Sigmoid colon (tissue), 6 donors: ENCODE measurements at regions not wholly inside any gene's neighbourhood (a gene's known extent, or its start where the extent isn't known, plus 50 kb on each side); places are given as distances from the start of the nearest gene placed in this dataset.

Source experiments
- DNase-seq: peaks from one replicate; pipeline ENCODE4 v3.0.0-alpha.2; 2019
- H3K27ac ChIP-seq, 4 donors: fragments of 200-600 bp; sonication (generic); one replicate each; pipeline ENCODE4 v1.5.1; 2016 to 2019; ENCODE audit warnings: mild to moderate bottlenecking in 1 of 4
- H3K27me3 ChIP-seq, 3 donors: fragments of 200-600 bp; sonication (generic); one replicate each; pipeline ENCODE4 v1.5.1; 2019; ENCODE audit warnings: mild to moderate bottlenecking in 1 of 3
- H3K36me3 ChIP-seq, 4 donors: fragments of 200-600 bp; sonication (generic); one replicate each; pipeline ENCODE4 v1.5.1; 2016 to 2019
- H3K4me1 ChIP-seq, 4 donors: fragments of 200-600 bp; sonication (generic); one replicate each; pipeline ENCODE4 v1.5.1; 2017 to 2019
- H3K4me3 ChIP-seq, 4 donors: fragments of 200-600 bp; sonication (generic); one replicate each; pipeline ENCODE4 v1.5.1; 2017 to 2019; ENCODE audit warnings: mild to moderate bottlenecking in 2 of 4, moderate library complexity in 1 of 4
- H3K9me3 ChIP-seq, 4 donors: fragments of 200-600 bp in 3 of 4; sonication (generic) in 3 of 4; one replicate each; pipeline versions ENCODE4 v1.5.1 to v1.6.1; 2013 to 2019
- EP300 ChIP-seq, 4 donors: sonication (generic); formaldehyde crosslinking; IDR thresholded peaks; one replicate each; pipeline ENCODE4 v1.6.1; 2017; ENCODE audit warnings: antibody characterized with exemption in 4 of 4
- POLR2A ChIP-seq, 2 donors: fragments of 450-650 bp; IDR thresholded peaks; one replicate each; pipeline ENCODE4 v1.6.1; 2016; ENCODE audit warnings: antibody characterized with exemption in 2 of 2, mild to moderate bottlenecking in 2 of 2, moderate library complexity in 2 of 2
- POLR2AphosphoS5 ChIP-seq, 4 donors: sonication (generic); formaldehyde crosslinking; IDR thresholded peaks; one replicate each; pipeline ENCODE4 v1.6.1; 2017; ENCODE audit warnings: antibody characterized with exemption in 4 of 4
- WGBS, 2 donors: extraction: QIAGEN DNeasy Blood & Tissue Kit; methylation state at CpG; one replicate each; pipeline ENCODE4 v1.1.7; 2013; 5-methylcytosine and 5-hydroxymethylcytosine counted together
- intact Hi-C: fragments of 100-400 bp; cut with DNase I; formaldehyde crosslinking; loops from one replicate; pipeline ENCODE4 v1.15.1; 2023
- TF ChIP-seq, protein P1 (sequence below), 4 experiments: fragments of 450-650 bp in 3 of 4; fragments of 200-600 bp in 1 of 4; IDR thresholded peaks; one replicate each; pipeline ENCODE4 v1.5.1; 2016 to 2019; ENCODE audit warnings: antibody characterized with exemption in 4 of 4, mild to moderate bottlenecking in 3 of 4, moderate library complexity in 2 of 4
- donor health status: healthy with polysubstance abuse.
- donor health status: healthy.

GRCh38 chr9:135326141-135326540 is 153.4 kb upstream of the PPP1R26 start:
- WGBS, 2 donors, result 81 to 85% methylated on average over 7 of the region's 7 CpGs
- no peak for DNase-seq
- intact Hi-C loops, result no loop called here
- TF ChIP-seq EP300 (IDR thresholded peaks at IDR 0.05) (no peak), POLR2A (IDR thresholded peaks at IDR 0.05) (no peak), POLR2AphosphoS5 (IDR thresholded peaks at IDR 0.05) (no peak)
- TF ChIP-seq, protein P1, sequence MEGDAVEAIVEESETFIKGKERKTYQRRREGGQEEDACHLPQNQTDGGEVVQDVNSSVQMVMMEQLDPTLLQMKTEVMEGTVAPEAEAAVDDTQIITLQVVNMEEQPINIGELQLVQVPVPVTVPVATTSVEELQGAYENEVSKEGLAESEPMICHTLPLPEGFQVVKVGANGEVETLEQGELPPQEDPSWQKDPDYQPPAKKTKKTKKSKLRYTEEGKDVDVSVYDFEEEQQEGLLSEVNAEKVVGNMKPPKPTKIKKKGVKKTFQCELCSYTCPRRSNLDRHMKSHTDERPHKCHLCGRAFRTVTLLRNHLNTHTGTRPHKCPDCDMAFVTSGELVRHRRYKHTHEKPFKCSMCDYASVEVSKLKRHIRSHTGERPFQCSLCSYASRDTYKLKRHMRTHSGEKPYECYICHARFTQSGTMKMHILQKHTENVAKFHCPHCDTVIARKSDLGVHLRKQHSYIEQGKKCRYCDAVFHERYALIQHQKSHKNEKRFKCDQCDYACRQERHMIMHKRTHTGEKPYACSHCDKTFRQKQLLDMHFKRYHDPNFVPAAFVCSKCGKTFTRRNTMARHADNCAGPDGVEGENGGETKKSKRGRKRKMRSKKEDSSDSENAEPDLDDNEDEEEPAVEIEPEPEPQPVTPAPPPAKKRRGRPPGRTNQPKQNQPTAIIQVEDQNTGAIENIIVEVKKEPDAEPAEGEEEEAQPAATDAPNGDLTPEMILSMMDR (IDR thresholded peaks at IDR 0.05), result no peak
- H3K4me3 ChIP-seq, result no peak overlapping the region
- H3K27ac ChIP-seq, result no peak overlapping the region
- no peaks in the 10 kb centered on the region for H3K4me1 ChIP-seq
- no peaks in the 10 kb centered on the region for H3K36me3 ChIP-seq
- H3K27me3 ChIP-seq, result peaks cover 0 to 46% (median 0%) of the 10 kb centered on the region in 3 donors
- peaks cover 0 to 7% (median under 1%) of the 10 kb centered on the region in 4 donors for H3K9me3 ChIP-seq

DNA sequence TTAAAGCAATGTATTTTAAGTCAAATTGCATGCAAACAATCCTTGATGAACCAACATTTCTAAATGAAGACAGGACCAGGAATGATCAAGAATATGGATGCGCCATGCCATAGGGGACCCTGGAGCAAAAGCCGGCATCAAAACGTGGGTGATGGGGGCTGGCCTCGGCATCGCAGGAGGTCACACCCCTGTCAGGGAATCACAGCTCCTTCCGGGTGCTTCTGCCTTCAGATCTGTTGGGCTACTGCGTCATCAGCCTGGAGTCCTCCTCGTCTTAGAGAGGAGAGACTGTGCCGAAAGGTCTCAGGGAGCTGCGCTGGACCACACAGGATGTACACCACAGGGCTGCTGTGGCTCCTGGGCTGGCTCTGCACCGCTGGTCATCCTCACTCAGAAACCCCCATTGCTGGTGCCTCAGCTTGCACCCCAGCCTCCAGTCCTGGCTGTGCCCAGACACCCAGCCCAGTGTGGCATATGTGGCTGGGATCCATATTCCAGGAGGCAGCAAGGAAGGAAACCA is 152.9 kb upstream of the PPP1R26 start:
- WGBS, 2 donors, result 89 to 90% methylated on average over 11 of the region's 11 CpGs
- Histone ChIP-seq H3K27me3 (peaks cover 0 to 42% (median 0%) of the 10 kb centered on the region in 3 donors), H3K27ac (no peak overlapping the region), H3K36me3 (no peaks in the 10 kb centered on the region), H3K4me3 (no peak overlapping the region), H3K4me1 (no peaks in the 10 kb centered on the region), H3K9me3 (peaks cover 0 to 7% (median under 1%) of the 10 kb centered on the region in 4 donors)
- no peak for DNase-seq
- intact Hi-C loops, result no loop called here
- TF ChIP-seq POLR2A (IDR thresholded peaks at IDR 0.05) (no peak), POLR2AphosphoS5 (IDR thresholded peaks at IDR 0.05) (no peak), EP300 (IDR thresholded peaks at IDR 0.05) (no peak)
- TF ChIP-seq, protein P1 (IDR thresholded peaks at IDR 0.05), result no peak

GRCh38 chr9:135328485-135329417 is 150.8 kb upstream of the PPP1R26 start:
- H3K27me3 ChIP-seq, result peaks cover 0 to 36% (median 0%) of the 10 kb centered on the region in 3 donors
- DNase-seq, result peak; percentile 62
- TF ChIP-seq EP300 (IDR thresholded peaks at IDR 0.05), result no peak
- TF ChIP-seq, protein P1 (IDR thresholded peaks at IDR 0.05), result no peak
- TF ChIP-seq POLR2AphosphoS5 (IDR thresholded peaks at IDR 0.05), result no peak
- no peak for TF ChIP-seq POLR2A (IDR thresholded peaks at IDR 0.05)
- H3K27ac ChIP-seq, result no peak overlapping the region
- intact Hi-C loops, result no loop called here
- H3K36me3 ChIP-seq, result no peaks in the 10 kb centered on the region
- H3K4me1 ChIP-seq, result no peaks in the 10 kb centered on the region
- WGBS, 2 donors, result 67 to 72% methylated on average over 20 of the region's 20 CpGs
- no peak overlapping the region for H3K4me3 ChIP-seq
- H3K9me3 ChIP-seq, result peaks cover 0 to 2% (median 0%) of the 10 kb centered on the region in 4 donors

GRCh38 chr9:135329571-135330306 is 149.8 kb upstream of the PPP1R26 start:
- TF ChIP-seq EP300 (IDR thresholded peaks at IDR 0.05), result no peak
- TF ChIP-seq POLR2AphosphoS5 (IDR thresholded peaks at IDR 0.05), result no peak
- TF ChIP-seq POLR2A (IDR thresholded peaks at IDR 0.05), result no peak
- TF ChIP-seq, protein P1 (IDR thresholded peaks at IDR 0.05), result no peak
- Histone ChIP-seq H3K4me1 (no peaks in the 10 kb centered on the region), H3K36me3 (no peaks in the 10 kb centered on the region), H3K4me3 (no peak overlapping the region), H3K9me3 (peaks cover 0 to 2% (median 0%) of the 10 kb centered on the region in 4 donors), H3K27ac (no peak overlapping the region), H3K27me3 (peaks cover 0 to 34% (median 0%) of the 10 kb centered on the region in 3 donors)
- intact Hi-C loops, result no loop called here
- 57% methylated on average over 21 of the region's 21 CpGs for WGBS, 2 donors
- no peak for DNase-seq
